Stimulated activated CD8-positive, alpha-beta memory T cell treated with anti-CD3 and anti-CD28 coated beads, Interleukin-7, amount 100 ng/mL, for 4 hours (primary cell): ENCODE measurements at regions not wholly inside any gene's neighbourhood (a gene's known extent, or its start where the extent isn't known, plus 50 kb on each side); places are given as distances from the start of the nearest gene placed in this dataset.

Experiments
- DNase-seq, 2 donors: peaks; one replicate each; pipeline ENCODE4 v3.0.0-alpha.2; 2020; ENCODE audit warnings: low read depth in 2 of 2

GRCh38 chr18:22544626-22545025 is 126.9 kb upstream of the CTAGE1 start:
- no peak for DNase-seq

DNA sequence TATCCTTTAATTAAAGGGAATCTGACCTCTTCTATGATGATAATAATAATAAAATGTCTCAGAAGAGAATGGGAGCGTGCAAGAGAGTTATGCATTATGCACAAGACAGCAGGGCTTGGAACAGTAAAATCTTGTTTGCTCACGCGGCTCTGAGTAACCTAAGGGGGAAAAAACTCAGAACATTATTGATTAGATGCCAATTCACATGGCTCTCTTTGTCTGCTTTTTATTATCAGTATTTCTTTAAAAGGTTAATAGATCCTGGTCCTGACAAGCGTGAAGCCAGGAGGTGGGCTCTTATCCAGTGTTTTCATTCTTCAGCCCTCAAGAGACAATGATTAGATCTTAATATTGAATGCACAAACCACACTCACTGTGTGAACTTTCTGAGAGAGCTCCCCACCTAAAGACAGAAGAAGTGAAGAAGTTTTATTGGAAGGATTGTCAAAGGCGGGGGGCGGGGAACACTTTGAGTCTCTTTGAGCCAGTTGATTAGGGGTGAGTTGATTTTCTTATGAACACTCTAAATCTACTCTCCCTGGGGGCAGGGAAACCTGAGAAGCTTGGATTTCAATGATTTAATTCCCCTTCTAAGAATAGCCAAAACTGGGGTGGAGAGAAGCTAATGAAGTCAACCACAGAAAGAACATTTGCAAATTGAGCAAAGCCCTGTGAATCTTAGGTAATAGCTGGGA is 127.5 kb upstream of the CTAGE1 start:
- DNase-seq, result no peak

- DNase-seq, result no peak
Observed at GRCh38 chr18:22546905-22547570, 129.3 kb upstream of the CTAGE1 start.

DNA sequence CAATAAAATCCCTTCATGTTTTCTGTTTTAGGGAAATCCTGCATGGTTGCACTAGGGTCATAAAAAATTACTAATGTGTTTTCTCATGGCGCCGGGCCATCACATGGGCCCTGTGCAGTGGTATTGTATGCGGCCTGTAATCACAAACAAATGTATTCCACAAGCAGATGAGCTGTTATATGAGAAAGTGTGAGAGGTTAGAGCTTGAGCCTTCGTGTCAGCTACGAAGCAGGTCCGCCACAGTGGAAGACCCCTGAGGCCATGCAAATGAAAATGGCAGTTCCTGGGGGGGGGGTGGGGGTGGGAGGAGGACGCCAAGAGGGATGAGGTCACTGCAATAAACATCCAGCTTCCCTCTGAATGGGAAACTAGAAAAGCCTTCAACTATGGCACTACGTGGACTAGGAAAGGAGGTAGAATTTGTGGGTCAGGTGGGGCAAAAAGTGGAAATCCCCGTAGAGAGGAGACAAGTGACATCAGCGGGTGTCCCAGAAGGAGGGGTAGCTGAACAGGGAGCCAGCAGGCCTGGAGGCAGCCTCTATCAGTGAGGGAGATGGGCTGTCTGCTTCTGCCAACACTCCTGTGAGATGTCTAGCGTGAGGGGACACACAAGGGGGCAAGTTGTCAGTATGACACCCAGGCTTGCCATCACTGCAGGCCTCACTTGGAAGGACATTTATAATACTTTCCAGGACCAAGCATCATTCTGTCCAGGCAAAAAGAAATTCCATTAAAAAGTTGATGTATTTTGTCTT is 130.3 kb upstream of the CTAGE1 start:
- no peak for DNase-seq

DNA sequence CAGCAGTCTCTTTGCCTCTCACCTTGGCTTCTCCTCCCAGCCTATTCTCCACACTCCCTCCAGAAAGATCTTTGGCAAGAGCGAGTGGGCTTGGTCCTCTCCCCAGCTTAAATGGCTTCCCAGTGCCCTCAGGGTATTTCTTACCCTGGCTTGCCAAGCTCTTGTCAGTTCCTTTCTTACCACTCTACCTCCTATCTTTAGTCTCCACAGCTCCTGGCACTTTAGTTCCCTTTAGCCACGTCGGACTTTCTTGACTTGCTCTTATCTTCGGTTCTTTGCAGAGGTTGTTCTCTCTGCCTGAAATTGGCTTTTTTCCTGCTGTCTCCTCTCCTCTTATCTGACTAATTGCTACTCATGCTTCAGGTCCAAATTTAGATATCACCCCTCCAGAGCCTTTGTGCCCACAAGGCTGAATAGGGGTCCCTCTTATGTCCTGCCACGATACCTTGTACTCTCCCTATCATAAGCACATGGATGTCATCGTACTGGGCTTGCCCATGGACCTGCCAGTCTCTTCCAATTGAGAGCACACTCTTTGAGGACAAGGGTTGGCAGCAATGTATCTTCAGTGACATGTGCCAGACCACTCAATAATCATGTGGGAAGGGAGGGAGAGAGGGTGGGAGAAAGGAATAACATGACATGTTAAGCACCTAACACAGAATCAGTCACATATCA is 131.7 kb upstream of the CTAGE1 start:
- no peak for DNase-seq

DNA sequence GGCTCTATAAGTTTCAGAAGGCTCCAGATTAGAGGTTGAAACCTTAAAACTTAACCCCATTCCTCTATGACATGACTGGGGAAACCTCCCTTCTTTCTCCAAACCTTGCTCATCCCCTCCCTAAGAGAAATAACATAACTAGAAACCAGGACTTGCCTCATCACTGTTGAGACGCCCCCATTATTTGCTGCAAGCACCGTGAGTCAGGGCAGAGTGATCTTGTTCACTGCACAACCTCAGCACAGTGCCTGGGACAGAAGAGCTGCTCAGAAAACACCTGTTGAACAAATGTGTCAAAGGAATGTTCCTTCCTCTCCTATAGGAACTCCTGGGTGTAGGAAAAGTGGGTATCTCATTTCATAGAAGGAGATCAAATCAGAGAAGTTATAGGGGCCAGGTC is 132.7 kb upstream of the CTAGE1 start:
- no peak for DNase-seq

GRCh38 chr18:22550861-22551260 is 133.1 kb upstream of the CTAGE1 start:
- no peak for DNase-seq

DNA sequence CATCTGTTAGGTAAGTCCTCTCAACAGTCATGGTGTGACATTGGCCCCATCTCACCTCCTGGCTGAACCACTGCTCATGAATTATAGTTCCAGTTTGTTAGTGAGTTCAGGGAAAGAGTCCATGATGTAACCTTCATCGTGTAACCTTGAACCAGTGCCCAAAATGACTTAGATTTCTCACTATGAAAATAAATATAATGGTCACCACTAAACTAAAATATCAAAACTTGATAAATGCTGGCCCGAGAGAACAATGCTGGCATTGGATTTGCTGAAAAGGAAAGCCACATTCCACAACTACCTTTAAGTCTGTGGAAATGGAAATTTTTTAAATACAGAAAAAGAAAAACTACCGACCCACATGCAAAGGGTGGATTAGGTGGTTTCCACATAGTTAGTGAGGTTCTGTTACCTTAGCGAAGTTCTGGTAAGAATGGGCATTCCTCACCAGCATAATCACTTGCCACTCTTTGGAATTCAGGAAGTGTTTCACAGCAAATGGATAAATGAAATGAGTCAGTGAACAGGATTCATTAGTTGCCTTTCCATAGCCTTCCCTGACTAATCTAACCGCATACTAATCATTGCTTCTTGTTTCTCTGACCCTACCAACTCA is 133.9 kb upstream of the CTAGE1 start:
- no peak for DNase-seq

DNA sequence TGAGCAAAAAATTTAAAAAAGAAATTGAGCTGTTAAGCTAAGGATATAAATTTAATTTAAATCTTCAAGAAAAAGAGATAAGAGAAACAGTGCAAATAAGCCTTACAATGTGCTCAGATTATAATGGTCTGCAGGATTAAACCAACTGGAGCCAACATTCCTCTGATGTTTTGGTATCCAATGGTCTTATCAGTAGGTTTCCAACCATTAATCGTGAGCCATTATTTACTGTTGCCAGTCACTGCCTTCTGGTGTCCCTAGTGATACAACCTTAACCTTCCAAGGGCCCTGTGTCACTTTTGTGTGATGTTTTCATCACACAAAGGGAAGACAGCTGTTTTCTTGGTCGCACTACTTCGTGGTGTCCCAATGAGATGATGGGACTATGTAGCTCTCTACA is 134.5 kb upstream of the CTAGE1 start:
- no peak for DNase-seq

- DNase-seq, result no peak
Observed at GRCh38 chr18:22552899-22553460, 135.3 kb upstream of the CTAGE1 start.

GRCh38 chr18:22556222-22557167 is 138.8 kb upstream of the CTAGE1 start:
- no peak for DNase-seq

- no peak for DNase-seq
Observed at GRCh38 chr18:22557168-22557941, 139.6 kb upstream of the CTAGE1 start.

DNA sequence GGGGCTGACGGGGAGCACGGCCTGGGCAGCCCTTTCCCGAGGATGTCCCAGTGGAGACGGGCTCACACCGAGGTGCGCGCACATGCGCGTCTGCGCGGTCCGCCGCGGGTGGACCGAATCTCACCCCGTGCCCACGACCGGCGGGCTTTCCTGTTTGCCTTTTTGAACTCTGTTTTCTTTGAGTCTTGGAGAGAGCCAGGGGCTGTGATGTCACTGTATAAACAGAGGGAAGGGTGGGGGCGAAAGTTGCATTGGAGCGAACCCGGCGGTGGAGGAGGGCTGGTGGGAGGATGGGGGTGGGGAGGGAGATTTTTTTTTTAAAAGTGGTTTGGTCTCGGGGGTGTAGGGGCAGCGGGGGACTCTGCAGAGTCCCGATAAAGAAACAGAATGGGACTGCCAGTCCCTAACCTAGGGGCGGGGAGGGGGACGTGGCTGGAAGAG is 141.2 kb upstream of the CTAGE1 start:
- DNase-seq, result no peak

- peak in 1 of 2 donors; percentile 8 for DNase-seq
Observed at GRCh38 chr18:22559414-22560274, 141.9 kb upstream of the CTAGE1 start.

GRCh38 chr18:22560275-22560610 is 142.5 kb upstream of the CTAGE1 start:
- no peak for DNase-seq

GRCh38 chr18:22560797-22561196 is 143.1 kb upstream of the CTAGE1 start:
- DNase-seq, result no peak

- DNase-seq, result no peak
Observed at GRCh38 chr18:22563164-22563583, 145.5 kb upstream of the CTAGE1 start.

DNA sequence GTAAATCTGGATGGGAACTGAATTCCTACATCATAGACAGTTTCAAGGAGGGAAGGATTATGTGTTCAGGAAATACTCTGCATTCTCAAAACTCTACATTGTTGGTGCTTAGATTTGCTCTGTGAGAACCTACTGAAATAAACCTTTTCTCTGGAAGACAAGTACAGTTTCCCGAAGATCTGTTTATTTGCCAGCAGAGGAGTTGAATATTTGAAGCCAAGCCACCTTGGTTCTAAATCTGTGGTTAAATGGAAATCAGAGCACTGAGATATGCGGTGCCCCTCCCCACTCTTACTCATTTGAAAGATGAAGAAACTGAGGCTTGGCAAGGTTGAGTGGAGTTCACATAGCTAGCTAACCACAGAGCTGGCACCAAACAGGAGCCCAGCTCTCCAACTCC is 146.3 kb upstream of the CTAGE1 start:
- DNase-seq, result no peak
